ENCODE measurements at regions not wholly inside any gene's neighbourhood (a gene's known extent, or its start where the extent isn't known, plus 50 kb on each side); places are given as distances from the start of the nearest gene placed in this dataset.

- no peak for DNase-seq
Measured at GRCh38 chr2:150570712-150571111, 83.2 kb upstream of the RND3 start.

GRCh38 chr2:150569761-150570160 lies 82.3 kb upstream of the RND3 start:
- no peak for DNase-seq

- DNase-seq, result no peak
Measured at GRCh38 chr2:150567771-150568301, 80.4 kb upstream of the RND3 start.

GRCh38 chr2:150566289-150566688 lies 78.8 kb upstream of the RND3 start:
- DNase-seq, result no peak

GRCh38 chr2:150561076-150561475 lies 73.6 kb upstream of the RND3 start:
- DNase-seq, result no peak

GRCh38 chr2:150557020-150557600 lies 69.6 kb upstream of the RND3 start:
- DNase-seq, result no peak

GRCh38 chr2:150555611-150556356 lies 68.3 kb upstream of the RND3 start:
- DNase-seq, result no peak

GRCh38 chr2:150554046-150554445 lies 66.6 kb upstream of the RND3 start:
- DNase-seq, result no peak

GRCh38 chr2:150552041-150552820 lies 64.8 kb upstream of the RND3 start:
- DNase-seq, result no peak

GRCh38 chr2:150549381-150549780 lies 61.9 kb upstream of the RND3 start:
- no peak for DNase-seq

GRCh38 chr2:150548527-150548926 lies 61.1 kb upstream of the RND3 start:
- peak; percentile 7 for DNase-seq

GRCh38 chr2:150545916-150546315 lies 58.4 kb upstream of the RND3 start:
- DNase-seq, result no peak

GRCh38 chr2:150544731-150545130 lies 57.3 kb upstream of the RND3 start:
- no peak for DNase-seq

GRCh38 chr2:150542692-150543091 lies 55.2 kb upstream of the RND3 start:
- DNase-seq, result no peak

- no peak for DNase-seq
Measured at GRCh38 chr2:150542172-150542571, 54.7 kb upstream of the RND3 start.

GRCh38 chr2:150538651-150539201 lies 51.3 kb upstream of the RND3 start:
- no peak for DNase-seq

Measured in activated CD4-positive, alpha-beta T cell treated with anti-CD3 and anti-CD28 coated beads, Interleukin-2, Interleukin-6, amounts not matched to agents 100 ng/mL and 50 ng/mL, durations not matched to agents 16 hours and 8 hours (primary cell).